Ovary (tissue), 7 donors: ENCODE measurements at regions not wholly inside any gene's neighbourhood (a gene's known extent, or its start where the extent isn't known, plus 50 kb on each side); places are given as distances from the start of the nearest gene placed in this dataset.

Experiments used
- DNase-seq, 5 donors: peaks; one replicate each; pipeline ENCODE4 v3.0.0-alpha.2; 2019 to 2020
- H3K27ac ChIP-seq, 2 donors: fragments of 200-600 bp; one replicate each; pipeline versions ENCODE4 v1.5.1 to v1.8.0; 2019 to 2022
- H3K27me3 ChIP-seq: fragments of 200-600 bp; one replicate; pipeline ENCODE4 v1.8.0; 2022
- H3K36me3 ChIP-seq: fragments of 200-600 bp; sonication (generic); one replicate; pipeline ENCODE4 v1.5.1; 2019
- H3K4me1 ChIP-seq: one replicate; pipeline ENCODE4 v1.8.1; 2013; ENCODE audit warnings: mild to moderate bottlenecking, moderate library complexity; ENCODE audit not compliant: insufficient read depth
- H3K4me3 ChIP-seq: fragments of 200-600 bp; sonication (generic); one replicate; pipeline ENCODE4 v1.5.1; 2017
- H3K9me3 ChIP-seq, 2 donors: fragments of 200-600 bp in 1 of 2; sonication (generic) in 1 of 2; one replicate each; pipeline versions ENCODE4 v1.5.1 to v1.8.1; 2013 to 2019; ENCODE audit warnings: mild to moderate bottlenecking in 1 of 2, moderate library complexity in 1 of 2
- EP300 ChIP-seq: sonication (generic); formaldehyde crosslinking; IDR thresholded peaks from one replicate; pipeline ENCODE4 v1.6.1; 2017; ENCODE audit warnings: antibody characterized with exemption
- POLR2A ChIP-seq: fragments of 450-650 bp; IDR thresholded peaks from one replicate; pipeline ENCODE4 v1.6.1; 2017; ENCODE audit warnings: antibody characterized with exemption, mild to moderate bottlenecking, moderate library complexity
- WGBS, 3 donors: extraction: QIAGEN DNeasy Blood & Tissue Kit in 1 of 3; methylation state at CpG; one replicate each; pipeline versions ENCODE4 v1.1.5 to v1.1.7; 2013 to 2017; 5-methylcytosine and 5-hydroxymethylcytosine counted together
- intact Hi-C, 4 donors: fragments of 100-400 bp; cut with DNase I; formaldehyde crosslinking; loops; one replicate each; pipeline versions ENCODE4 v1.11.0 to v1.15.1; 2022 to 2023
- TF ChIP-seq, protein P1 (sequence below), 3 donors: fragments of 450-650 bp in 2 of 3; fragments of 200-600 bp in 1 of 3; IDR thresholded peaks; one replicate each; pipeline versions ENCODE4 v1.5.1 to v1.8.0; 2016 to 2022; ENCODE audit warnings: antibody characterized with exemption in 3 of 3, mild to moderate bottlenecking in 1 of 3
- donor health status: DM: no; HTN: no; CAD: no; lungs with moderate emphysema.
- donor health status: DM: no; HTN: no; CAD: no.
- donor health status: Bipolar disorder and iron deficiency.
- donor health status: DM: no; HTN: no; CAD: no.
- donor health status: DM: yes; HTN: yes; CAD: no.

DNA sequence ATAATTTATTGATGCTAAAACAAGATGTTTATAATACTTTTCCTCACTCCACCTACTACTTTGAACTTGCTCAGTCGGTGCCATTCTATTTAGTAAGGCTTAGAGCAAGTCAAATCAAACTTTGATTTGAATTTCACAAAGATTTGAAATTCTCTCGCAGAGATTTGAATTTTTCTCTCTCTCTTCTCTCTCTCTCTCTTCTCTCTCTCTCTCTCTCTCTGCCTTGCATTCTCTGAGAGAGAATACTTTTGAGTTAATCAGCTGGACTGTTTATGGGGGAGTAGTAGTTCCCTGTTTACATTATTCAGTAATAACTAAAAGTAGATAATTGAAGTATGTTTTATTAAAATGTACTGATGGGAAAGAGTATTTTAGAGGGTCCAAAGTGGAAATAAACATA, 488.5 kb upstream of the ANKRD30A start:
- H3K27ac ChIP-seq = no peak overlapping the region
- H3K27me3 ChIP-seq = no peaks in the 10 kb centered on the region
- intact Hi-C loops = no loop called here
- no peaks in the 10 kb centered on the region for H3K36me3 ChIP-seq
- 8 to 29% (median 12%) methylated on average over 2 of the region's 2 CpGs for WGBS, 3 donors
- no peak overlapping the region for H3K4me3 ChIP-seq
- no peak for DNase-seq
- TF ChIP-seq, protein P1, sequence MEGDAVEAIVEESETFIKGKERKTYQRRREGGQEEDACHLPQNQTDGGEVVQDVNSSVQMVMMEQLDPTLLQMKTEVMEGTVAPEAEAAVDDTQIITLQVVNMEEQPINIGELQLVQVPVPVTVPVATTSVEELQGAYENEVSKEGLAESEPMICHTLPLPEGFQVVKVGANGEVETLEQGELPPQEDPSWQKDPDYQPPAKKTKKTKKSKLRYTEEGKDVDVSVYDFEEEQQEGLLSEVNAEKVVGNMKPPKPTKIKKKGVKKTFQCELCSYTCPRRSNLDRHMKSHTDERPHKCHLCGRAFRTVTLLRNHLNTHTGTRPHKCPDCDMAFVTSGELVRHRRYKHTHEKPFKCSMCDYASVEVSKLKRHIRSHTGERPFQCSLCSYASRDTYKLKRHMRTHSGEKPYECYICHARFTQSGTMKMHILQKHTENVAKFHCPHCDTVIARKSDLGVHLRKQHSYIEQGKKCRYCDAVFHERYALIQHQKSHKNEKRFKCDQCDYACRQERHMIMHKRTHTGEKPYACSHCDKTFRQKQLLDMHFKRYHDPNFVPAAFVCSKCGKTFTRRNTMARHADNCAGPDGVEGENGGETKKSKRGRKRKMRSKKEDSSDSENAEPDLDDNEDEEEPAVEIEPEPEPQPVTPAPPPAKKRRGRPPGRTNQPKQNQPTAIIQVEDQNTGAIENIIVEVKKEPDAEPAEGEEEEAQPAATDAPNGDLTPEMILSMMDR (IDR thresholded peaks at IDR 0.05) = no peak
- TF ChIP-seq EP300 = no peak
- TF ChIP-seq POLR2A = no peak
- no peaks in the 10 kb centered on the region for H3K4me1 ChIP-seq
- H3K9me3 ChIP-seq = no peaks in the 10 kb centered on the region

DNA sequence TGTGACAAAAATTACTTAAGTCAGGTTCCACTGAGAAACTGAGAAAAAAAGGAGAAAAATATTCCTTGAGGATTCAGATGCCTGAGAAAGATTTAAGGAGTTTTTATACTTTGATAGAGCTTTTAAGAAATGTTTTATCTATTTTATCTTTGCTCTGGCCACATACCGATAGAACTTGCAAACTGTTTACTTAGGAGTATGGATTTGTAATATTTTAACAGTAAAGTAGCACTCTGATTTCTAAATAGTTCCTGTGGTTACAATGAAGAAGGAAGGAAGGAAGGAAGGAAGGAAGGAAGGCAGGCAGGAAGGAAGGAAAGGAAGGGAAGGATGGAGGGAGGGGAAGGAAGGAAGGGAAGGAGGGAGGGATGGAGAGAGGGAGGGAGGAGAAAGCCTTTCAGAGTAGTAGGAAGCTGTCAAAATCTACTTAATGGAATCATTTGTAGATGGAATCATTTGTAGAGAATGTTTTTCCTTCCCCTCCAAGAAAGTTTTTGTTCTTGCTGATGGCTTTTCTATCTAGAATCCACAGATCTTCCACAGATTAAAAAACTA, 489.0 kb upstream of the ANKRD30A start:
- Histone ChIP-seq H3K4me3 (no peak overlapping the region), H3K27me3 (no peaks in the 10 kb centered on the region), H3K36me3 (no peaks in the 10 kb centered on the region), H3K9me3 (no peaks in the 10 kb centered on the region), H3K4me1 (no peaks in the 10 kb centered on the region), H3K27ac (no peak overlapping the region)
- intact Hi-C loops = no loop called here
- TF ChIP-seq POLR2A (no peak), EP300 (no peak)
- TF ChIP-seq, protein P1 (IDR thresholded peaks at IDR 0.05) = no peak
- DNase-seq = no peak
- WGBS, 3 donors = 9 to 33% (median 13%) methylated on average over 1 of the region's 1 CpG

GRCh38 chr10:36634916-36635315, 490.5 kb upstream of the ANKRD30A start:
- no peak for DNase-seq
- WGBS, 3 donors = 20 to 26% (median 24%) methylated on average over 4 of the region's 4 CpGs
- Histone ChIP-seq H3K36me3 (no peaks in the 10 kb centered on the region), H3K4me1 (no peaks in the 10 kb centered on the region), H3K4me3 (no peak overlapping the region), H3K27ac (no peak overlapping the region), H3K9me3 (no peaks in the 10 kb centered on the region), H3K27me3 (no peaks in the 10 kb centered on the region)
- TF ChIP-seq POLR2A (no peak), EP300 (no peak)
- TF ChIP-seq, protein P1 (IDR thresholded peaks at IDR 0.05) = no peak
- intact Hi-C loops = no loop called here

- H3K9me3 ChIP-seq = no peaks in the 10 kb centered on the region
- no peak overlapping the region for H3K4me3 ChIP-seq
- H3K27me3 ChIP-seq = no peaks in the 10 kb centered on the region
- no peaks in the 10 kb centered on the region for H3K36me3 ChIP-seq
- H3K4me1 ChIP-seq = no peaks in the 10 kb centered on the region
- no peak for DNase-seq
- 83 to 86% (median 84%) methylated on average over 3 of the region's 3 CpGs for WGBS, 3 donors
- intact Hi-C loops = no loop called here
- no peak overlapping the region for H3K27ac ChIP-seq
- TF ChIP-seq, protein P1 (IDR thresholded peaks at IDR 0.05) = no peak
- TF ChIP-seq EP300 (no peak), POLR2A (no peak)
Observed at GRCh38 chr10:36630267-36630666, 495.1 kb upstream of the ANKRD30A start.
